ENCODE measurements at regions not wholly inside any gene's neighbourhood (a gene's known extent, or its start where the extent isn't known, plus 50 kb on each side); places are given as distances from the start of the nearest gene placed in this dataset.

DNA sequence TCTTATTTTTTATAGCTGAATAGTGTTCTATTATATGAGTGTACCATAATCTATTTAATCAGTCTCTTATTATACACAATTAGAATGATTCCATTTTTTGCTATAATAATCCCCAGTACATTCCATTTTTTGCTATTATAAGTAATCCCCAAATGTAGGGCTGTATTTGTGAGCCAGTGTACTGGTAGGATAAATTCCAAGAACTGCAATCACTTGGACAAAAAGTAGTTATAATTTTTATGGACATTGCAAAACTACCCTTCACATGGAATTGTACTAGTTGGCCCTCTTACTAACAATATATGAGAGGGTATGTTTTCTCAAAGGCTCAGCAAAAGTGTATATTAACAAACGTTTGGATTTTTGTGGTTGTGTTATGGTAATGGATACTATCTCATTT lies 481.7 kb upstream of the CLINT1 start:
- peaks cover 13% of the 10 kb centered on the region for H3K9me3 Mint-ChIP-seq (ENCODE audit: low read depth)

DNA sequence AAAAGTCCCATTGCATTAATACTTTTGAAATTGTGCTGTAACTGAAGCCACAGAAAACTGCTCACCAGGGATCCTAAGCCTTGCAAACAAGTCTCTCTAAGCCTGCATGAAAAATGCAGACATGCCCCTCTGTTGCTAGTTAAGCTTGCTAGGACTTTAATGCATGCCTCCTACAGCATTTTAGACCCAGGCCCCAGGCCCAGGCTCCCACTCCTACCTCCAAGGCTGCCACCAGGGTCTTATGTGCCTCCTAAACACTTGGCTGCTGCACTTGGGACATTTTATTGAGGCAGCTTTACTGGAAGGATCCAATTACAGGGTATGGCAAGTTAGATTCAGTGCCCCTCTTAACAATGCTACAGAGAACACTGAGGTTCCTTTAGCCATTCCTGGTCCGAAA lies 467.3 kb upstream of the CLINT1 start:
- H3K27me3 Mint-ChIP-seq = peaks cover 17% of the 10 kb centered on the region
- H3K27ac Mint-ChIP-seq = no peak overlapping the region
- H3K4me3 Mint-ChIP-seq (ENCODE audit: low read depth) = no peak overlapping the region
- peaks cover 14% of the 10 kb centered on the region for H3K9me3 Mint-ChIP-seq (ENCODE audit: low read depth)
- H3K4me1 Mint-ChIP-seq (ENCODE audit: low read depth) = no peaks in the 10 kb centered on the region
- DNase-seq (ENCODE audit: low spot score, unreplicated experiment) = no peak
- H3K36me3 Mint-ChIP-seq (ENCODE audit: insufficient read depth) = peaks cover 2% of the 10 kb centered on the region
- TF ChIP-seq, protein P1, sequence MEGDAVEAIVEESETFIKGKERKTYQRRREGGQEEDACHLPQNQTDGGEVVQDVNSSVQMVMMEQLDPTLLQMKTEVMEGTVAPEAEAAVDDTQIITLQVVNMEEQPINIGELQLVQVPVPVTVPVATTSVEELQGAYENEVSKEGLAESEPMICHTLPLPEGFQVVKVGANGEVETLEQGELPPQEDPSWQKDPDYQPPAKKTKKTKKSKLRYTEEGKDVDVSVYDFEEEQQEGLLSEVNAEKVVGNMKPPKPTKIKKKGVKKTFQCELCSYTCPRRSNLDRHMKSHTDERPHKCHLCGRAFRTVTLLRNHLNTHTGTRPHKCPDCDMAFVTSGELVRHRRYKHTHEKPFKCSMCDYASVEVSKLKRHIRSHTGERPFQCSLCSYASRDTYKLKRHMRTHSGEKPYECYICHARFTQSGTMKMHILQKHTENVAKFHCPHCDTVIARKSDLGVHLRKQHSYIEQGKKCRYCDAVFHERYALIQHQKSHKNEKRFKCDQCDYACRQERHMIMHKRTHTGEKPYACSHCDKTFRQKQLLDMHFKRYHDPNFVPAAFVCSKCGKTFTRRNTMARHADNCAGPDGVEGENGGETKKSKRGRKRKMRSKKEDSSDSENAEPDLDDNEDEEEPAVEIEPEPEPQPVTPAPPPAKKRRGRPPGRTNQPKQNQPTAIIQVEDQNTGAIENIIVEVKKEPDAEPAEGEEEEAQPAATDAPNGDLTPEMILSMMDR (IDR thresholded peaks at IDR 0.05; ENCODE audit: unreplicated experiment) = no peak

More for the DNA sequence above, 481.7 kb upstream of the CLINT1 start:
- Mint-ChIP-seq H3K4me1 (ENCODE audit: low read depth) (no peaks in the 10 kb centered on the region), H3K27ac (no peak overlapping the region), H3K4me3 (ENCODE audit: low read depth) (no peak overlapping the region), H3K27me3 (no peaks in the 10 kb centered on the region), H3K36me3 (ENCODE audit: insufficient read depth) (no peaks in the 10 kb centered on the region)
- DNase-seq (ENCODE audit: low spot score, unreplicated experiment) = no peak
- TF ChIP-seq, protein P1 (IDR thresholded peaks at IDR 0.05; ENCODE audit: unreplicated experiment) = no peak

DNA sequence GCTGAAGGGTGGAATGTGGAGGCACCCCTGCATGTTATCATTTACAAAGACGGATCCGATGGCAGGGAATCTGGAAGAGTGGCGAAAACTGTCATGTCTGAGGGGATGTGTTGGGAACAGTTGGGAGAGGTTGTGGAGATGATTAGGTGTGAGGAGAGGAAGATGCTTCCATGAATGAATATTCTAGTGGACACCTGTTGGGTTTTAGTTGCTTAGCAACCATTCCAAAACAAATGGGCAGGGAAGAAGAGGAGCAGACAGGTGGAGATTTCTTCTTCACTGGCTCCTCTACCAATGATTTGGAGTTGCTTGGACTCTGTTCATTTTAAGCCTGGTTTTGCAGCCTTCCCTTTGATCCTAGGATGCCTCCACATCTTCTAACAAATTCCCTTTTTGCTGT lies 465.3 kb upstream of the CLINT1 start:
- TF ChIP-seq, protein P1 (IDR thresholded peaks at IDR 0.05; ENCODE audit: unreplicated experiment) = no peak
- Mint-ChIP-seq H3K27me3 (peaks cover 20% of the 10 kb centered on the region), H3K9me3 (ENCODE audit: low read depth) (peaks cover 5% of the 10 kb centered on the region), H3K4me1 (ENCODE audit: low read depth) (no peaks in the 10 kb centered on the region), H3K27ac (no peak overlapping the region), H3K36me3 (ENCODE audit: insufficient read depth) (no peaks in the 10 kb centered on the region), H3K4me3 (ENCODE audit: low read depth) (no peak overlapping the region)
- no peak for DNase-seq (ENCODE audit: low spot score, unreplicated experiment)

DNA sequence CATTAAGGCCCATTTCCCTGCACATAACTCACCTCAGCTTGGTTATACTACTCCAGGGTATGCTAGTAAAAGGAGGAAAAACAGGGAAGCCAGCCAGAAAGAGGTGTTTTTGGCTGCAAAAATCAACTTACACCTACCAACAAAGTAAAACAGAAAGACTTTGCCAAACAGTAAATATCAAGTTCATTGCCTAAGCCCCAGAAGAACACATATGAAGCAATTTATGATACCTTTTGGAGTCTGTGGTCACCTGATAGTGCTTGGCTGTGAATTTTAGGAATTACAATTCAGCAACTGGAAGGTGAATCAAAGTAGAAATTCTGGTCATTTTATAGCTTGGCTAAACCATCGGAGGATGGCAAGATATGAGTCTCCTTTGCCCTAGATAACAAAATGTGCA lies 463.7 kb upstream of the CLINT1 start:
- no peaks in the 10 kb centered on the region for H3K4me1 Mint-ChIP-seq (ENCODE audit: low read depth)
- no peak overlapping the region for H3K4me3 Mint-ChIP-seq (ENCODE audit: low read depth)
- TF ChIP-seq, protein P1 (IDR thresholded peaks at IDR 0.05; ENCODE audit: unreplicated experiment) = no peak
- no peak for DNase-seq (ENCODE audit: low spot score, unreplicated experiment)
- peaks cover 20% of the 10 kb centered on the region for H3K27me3 Mint-ChIP-seq
- H3K27ac Mint-ChIP-seq = no peak overlapping the region
- no peaks in the 10 kb centered on the region for H3K36me3 Mint-ChIP-seq (ENCODE audit: insufficient read depth)
- no peaks in the 10 kb centered on the region for H3K9me3 Mint-ChIP-seq (ENCODE audit: low read depth)

DNA sequence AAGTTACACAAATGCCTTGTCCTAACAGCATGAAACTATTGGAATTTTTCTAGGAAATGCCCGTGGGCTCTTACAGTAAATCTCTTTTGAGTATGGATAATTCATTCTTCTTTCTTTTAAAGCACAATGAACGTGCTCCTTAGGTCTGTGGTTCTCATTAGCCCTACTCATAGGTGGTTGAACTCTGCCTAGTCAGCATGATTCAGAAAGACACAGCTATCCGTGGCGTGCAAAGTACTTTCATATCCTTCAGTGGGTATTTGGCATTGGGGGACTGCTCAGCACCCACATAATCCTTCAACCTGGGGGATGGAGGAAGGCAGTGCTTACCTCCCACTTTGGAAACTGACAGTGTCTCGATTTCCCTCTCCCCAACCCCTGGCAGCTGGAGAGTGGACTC lies 462.0 kb upstream of the CLINT1 start:
- peaks cover 28% of the 10 kb centered on the region for H3K27me3 Mint-ChIP-seq

More for the DNA sequence above, 462.0 kb upstream of the CLINT1 start:
- Mint-ChIP-seq H3K36me3 (ENCODE audit: insufficient read depth) (no peaks in the 10 kb centered on the region), H3K9me3 (ENCODE audit: low read depth) (no peaks in the 10 kb centered on the region), H3K4me1 (ENCODE audit: low read depth) (no peaks in the 10 kb centered on the region), H3K4me3 (ENCODE audit: low read depth) (no peak overlapping the region), H3K27ac (no peak overlapping the region)
- TF ChIP-seq, protein P1 (IDR thresholded peaks at IDR 0.05; ENCODE audit: unreplicated experiment) = no peak
- no peak for DNase-seq (ENCODE audit: low spot score, unreplicated experiment)
